HepG2 (cell line): ENCODE measurements at regions not wholly inside any gene's neighbourhood (a gene's known extent, or its start where the extent isn't known, plus 50 kb on each side); places are given as distances from the start of the nearest gene placed in this dataset.

ENCODE experiments used
- EZH2 ChIP-seq: conservative IDR thresholded peaks from 2 replicates; pipeline ENCODE4 v1.6.1; 2012; ENCODE audit warnings: mild to moderate bottlenecking, low read depth, low read length, moderate library complexity
- FOSL1 ChIP-seq: sonication (generic); formaldehyde crosslinking; IDR thresholded peaks from 2 replicates; pipeline ENCODE4 v1.9.0; 2021; ENCODE audit warnings: missing genetic modification reagents, borderline replicate concordance
- KDM5A ChIP-seq: fragments of 200-600 bp; sonication (generic); IDR thresholded peaks from 2 replicates; pipeline ENCODE4 v1.7.0; 2018; ENCODE audit warnings: antibody characterized with exemption, mild to moderate bottlenecking, low read length, borderline replicate concordance
- MBD4 ChIP-seq: IDR thresholded peaks from 2 replicates; pipeline ENCODE4 v1.6.1; 2012; ENCODE audit warnings: low read length, inconsistent platforms, borderline replicate concordance
- POLR2A ChIP-seq, 2 experiments: IDR thresholded peaks; 2 replicates each; pipeline ENCODE4 v1.6.1; 2011; ENCODE audit warnings: low read depth in 2 of 2, low read length in 2 of 2, mild to moderate bottlenecking in 1 of 2, moderate library complexity in 1 of 2; ENCODE audit not compliant: insufficient read depth in 1 of 2
- SMC3 ChIP-seq: IDR thresholded peaks from 2 replicates; pipeline ENCODE4 v1.6.1; 2011; ENCODE audit warnings: low read length, improper control_type of control experiment
- TCF7L2 ChIP-seq: IDR thresholded peaks from 2 replicates; pipeline ENCODE4 v1.6.1; 2011; ENCODE audit warnings: mild to moderate bottlenecking, low read depth, low read length, moderate library complexity
- ZFP36L1 ChIP-seq: sonication (generic); formaldehyde crosslinking; IDR thresholded peaks from 2 replicates; pipeline ENCODE4 v1.8.0; 2022; ENCODE audit warnings: mild to moderate bottlenecking, missing genetic modification reagents, moderate library complexity
- ZNF18 ChIP-seq: sonication (generic); formaldehyde crosslinking; IDR thresholded peaks from 2 replicates; pipeline ENCODE4 v1.8.0; 2022; ENCODE audit warnings: mild to moderate bottlenecking, missing genetic modification reagents; ENCODE audit not compliant: insufficient replicate concordance

GRCh38 chr12:19946550-19946949 lies 421.8 kb upstream of the PDE3A start:
- no peak for TF ChIP-seq SMC3
- TF ChIP-seq ZNF18 (CRISPR knock-in tag) = no peak
- no peak for TF ChIP-seq ZFP36L1 (CRISPR knock-in tag)
- no peak for TF ChIP-seq KDM5A
- TF ChIP-seq POLR2A (IDR thresholded peaks at IDR 0.05; ENCODE audit: insufficient read depth in 1 of 2, low read depth in 2 of 2, low read length in 2 of 2) = no peak
- no peak for TF ChIP-seq TCF7L2
- no peak for TF ChIP-seq MBD4
- TF ChIP-seq EZH2 = no peak
- no peak for TF ChIP-seq FOSL1 (CRISPR knock-in tag)
